GM19397 (cell line): ENCODE measurements at regions not wholly inside any gene's neighbourhood (a gene's known extent, or its start where the extent isn't known, plus 50 kb on each side); places are given as distances from the start of the nearest gene placed in this dataset.

ENCODE experiments used
- ATAC-seq: cut with Tn5 transposase; IDR thresholded peaks from one replicate; pipeline ENCODE4 v1.9.1; 2021; ENCODE audit warnings: mild to moderate bottlenecking, moderate library complexity; ENCODE audit not compliant: unreplicated experiment

GRCh38 chr20:19945732-19946670 is 71.2 kb upstream of the NAA20 start:
- no peak for ATAC-seq

GRCh38 chr20:19947611-19948264 is 69.4 kb upstream of the NAA20 start:
- no peak for ATAC-seq

DNA sequence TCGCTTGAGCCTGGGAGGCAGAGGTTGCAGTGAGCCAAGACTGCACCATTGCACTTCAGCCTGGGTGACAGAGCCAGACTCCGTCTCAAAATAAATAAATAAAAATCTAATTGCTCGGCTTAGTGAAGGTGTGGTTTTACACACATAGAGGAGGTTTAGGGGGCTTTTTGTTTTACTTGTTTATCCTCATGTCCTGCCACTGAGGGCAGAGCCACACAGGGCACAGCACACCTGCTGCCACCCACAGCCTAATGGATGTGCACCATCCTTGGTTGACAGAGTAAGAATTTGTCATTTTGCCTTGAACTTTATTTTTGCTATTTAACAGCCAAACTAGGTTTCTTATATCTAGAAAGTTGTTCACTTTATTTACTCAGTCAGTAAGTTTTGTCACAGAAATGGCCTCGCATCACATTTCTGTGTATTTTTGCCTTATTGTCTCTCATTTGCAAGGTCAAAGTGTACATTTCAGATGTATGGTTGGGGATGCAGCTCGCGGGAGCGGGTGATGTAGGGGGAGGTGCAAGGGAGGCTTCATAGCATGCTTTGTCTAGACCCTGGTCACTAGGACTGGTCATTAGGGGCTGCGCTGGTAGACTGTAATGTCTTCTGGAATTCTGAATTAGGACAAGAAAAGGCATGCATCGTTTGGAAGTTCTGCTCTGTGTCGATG is 67.8 kb upstream of the NAA20 start:
- ATAC-seq, result no peak

GRCh38 chr20:19950042-19950441 is 67.1 kb upstream of the NAA20 start:
- no peak for ATAC-seq

GRCh38 chr20:19952392-19952791 is 64.8 kb upstream of the NAA20 start:
- no peak for ATAC-seq

GRCh38 chr20:19953606-19954005 is 63.6 kb upstream of the NAA20 start:
- ATAC-seq, result no peak

DNA sequence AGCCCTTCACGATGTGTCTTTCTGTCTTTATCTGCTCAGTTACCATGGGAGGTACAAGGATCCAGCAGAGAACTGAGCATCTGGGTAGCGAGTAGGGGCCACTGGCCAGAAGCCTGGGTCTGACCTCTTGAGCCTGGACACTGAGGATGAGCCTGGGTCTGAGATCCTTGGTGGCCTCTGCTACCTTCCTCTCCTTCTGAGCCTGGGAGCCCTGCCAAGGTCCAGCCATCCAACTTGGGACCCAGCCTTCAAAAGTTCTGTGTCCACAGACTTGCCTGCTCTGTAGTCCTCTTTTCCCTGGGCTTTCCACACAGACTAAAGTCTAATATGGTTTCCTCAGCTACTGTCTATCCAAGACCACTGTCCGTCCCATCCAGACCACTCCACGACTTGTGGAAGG is 60.2 kb upstream of the NAA20 start:
- ATAC-seq, result no peak

DNA sequence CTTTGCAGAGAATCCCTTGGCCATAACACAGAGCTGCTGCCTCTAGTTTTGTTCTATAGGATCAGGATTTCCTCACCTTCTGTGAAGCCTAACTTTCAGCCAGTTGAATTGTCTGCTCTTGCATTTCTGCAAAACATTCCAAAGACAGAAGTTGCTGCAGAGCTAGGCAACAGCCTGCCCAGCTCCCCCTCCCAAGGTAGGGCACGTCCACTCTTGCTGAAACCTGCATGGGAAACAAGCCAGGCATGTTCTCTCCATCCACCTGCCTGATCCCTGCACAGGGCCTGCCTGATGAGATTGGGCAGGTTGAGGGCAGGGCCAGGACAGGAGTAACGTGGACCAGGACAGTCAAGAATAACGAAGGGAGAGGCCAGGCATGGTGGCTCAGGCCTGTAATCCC is 58.9 kb upstream of the NAA20 start:
- no peak for ATAC-seq

DNA sequence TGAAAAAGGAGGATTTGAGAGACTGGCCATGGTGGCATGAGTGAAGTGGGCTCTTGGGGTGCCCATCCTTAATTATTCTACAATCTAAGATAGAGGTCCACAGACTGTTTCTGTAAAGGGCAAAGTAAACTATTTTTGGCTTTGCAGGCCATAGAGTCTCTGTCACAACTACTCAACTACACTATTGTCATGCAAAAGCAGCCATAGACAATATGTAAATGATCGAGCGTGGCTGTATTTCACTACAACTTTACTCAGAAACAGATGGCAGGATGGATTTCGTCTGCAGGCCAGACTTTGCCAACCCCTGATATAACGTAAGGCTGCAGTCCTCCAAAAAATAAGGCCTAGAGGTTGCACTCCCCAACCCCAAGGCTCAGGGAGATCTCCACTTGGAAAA is 58.2 kb upstream of the NAA20 start:
- ATAC-seq, result no peak

- no peak for ATAC-seq
These were observed 56.4 kb upstream of the NAA20 start for GRCh38 chr20:19960745-19961144.

DNA sequence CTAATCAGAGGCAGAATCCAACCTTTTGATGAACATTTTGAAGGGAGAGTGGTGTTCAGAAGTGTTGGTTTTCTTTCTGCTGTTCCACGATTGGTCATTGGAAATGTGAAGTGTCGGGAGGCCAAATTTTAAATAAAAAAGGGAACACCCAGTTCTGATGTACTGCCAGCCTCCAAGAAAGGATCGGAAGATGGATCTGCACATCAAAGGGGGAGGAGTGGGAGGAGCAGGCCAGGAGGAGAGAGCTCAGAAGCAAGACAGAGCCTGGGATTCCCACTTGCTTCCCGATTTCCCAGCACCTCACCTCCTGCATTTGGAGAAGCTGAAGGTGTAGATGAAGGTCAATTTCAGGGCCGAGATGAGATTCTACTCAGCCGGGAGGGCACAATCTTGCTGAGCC is 55.9 kb upstream of the NAA20 start:
- ATAC-seq, result no peak

GRCh38 chr20:19962958-19963357 is 54.2 kb upstream of the NAA20 start:
- ATAC-seq, result no peak

- ATAC-seq, result no peak
These were observed 52.6 kb upstream of the NAA20 start for GRCh38 chr20:19964289-19965265.

GRCh38 chr20:19966840-19967239 is 50.3 kb upstream of the NAA20 start:
- no peak for ATAC-seq
